ENCODE measurements at regions not wholly inside any gene's neighbourhood (a gene's known extent, or its start where the extent isn't known, plus 50 kb on each side); places are given as distances from the start of the nearest gene placed in this dataset.

DNA sequence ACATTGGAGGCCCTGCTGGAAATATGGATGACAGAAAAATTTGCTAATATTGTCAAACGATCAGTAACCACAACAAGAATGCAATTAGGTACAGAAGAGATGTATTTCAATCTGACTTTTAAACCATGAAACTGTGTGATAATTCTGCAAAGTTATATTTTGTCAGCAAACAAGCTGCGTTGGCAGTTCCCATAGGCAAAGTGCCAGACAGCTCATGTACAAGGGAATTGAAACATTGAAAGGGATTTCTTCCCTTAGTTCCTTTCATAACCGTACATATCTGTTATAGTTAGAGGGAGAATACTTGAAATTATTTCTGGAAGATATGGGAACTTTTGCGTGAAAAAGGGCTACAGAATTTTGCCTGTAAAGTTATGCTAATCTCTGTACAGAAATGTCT, 419.4 kb upstream of the PTGER4 start:
- no peak for DNase-seq (ENCODE audit: low read depth)
- H3K4me3 ChIP-seq (ENCODE audit: low read length): no peak overlapping the region
- TF ChIP-seq, protein P1, sequence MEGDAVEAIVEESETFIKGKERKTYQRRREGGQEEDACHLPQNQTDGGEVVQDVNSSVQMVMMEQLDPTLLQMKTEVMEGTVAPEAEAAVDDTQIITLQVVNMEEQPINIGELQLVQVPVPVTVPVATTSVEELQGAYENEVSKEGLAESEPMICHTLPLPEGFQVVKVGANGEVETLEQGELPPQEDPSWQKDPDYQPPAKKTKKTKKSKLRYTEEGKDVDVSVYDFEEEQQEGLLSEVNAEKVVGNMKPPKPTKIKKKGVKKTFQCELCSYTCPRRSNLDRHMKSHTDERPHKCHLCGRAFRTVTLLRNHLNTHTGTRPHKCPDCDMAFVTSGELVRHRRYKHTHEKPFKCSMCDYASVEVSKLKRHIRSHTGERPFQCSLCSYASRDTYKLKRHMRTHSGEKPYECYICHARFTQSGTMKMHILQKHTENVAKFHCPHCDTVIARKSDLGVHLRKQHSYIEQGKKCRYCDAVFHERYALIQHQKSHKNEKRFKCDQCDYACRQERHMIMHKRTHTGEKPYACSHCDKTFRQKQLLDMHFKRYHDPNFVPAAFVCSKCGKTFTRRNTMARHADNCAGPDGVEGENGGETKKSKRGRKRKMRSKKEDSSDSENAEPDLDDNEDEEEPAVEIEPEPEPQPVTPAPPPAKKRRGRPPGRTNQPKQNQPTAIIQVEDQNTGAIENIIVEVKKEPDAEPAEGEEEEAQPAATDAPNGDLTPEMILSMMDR (conservative IDR thresholded peaks at IDR 0.05; ENCODE audit: low read depth, low read length): no peak

DNA sequence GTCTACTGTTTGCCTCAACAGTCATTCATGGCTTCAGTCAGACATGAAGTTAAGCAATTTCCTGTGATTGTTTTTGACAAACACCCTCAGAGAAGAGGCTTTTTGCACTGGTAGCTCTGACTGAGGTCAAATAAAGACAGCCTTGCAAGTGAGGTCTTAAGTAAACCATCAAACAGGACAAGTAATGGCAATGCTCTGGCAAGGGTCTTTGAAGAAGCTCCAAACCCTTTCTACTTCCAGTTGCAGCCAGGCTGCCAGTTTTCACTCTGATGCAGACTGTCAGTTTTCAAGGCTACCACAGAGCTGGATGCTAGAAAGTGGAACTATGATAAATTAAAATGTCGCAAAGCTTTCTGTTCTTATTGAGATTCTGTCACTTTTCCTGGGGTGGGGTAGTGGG, 421.5 kb upstream of the PTGER4 start:
- no peak for DNase-seq (ENCODE audit: low read depth)
- H3K4me3 ChIP-seq (ENCODE audit: low read length): no peak overlapping the region
- TF ChIP-seq, protein P1 (conservative IDR thresholded peaks at IDR 0.05; ENCODE audit: low read depth, low read length): no peak

DNA sequence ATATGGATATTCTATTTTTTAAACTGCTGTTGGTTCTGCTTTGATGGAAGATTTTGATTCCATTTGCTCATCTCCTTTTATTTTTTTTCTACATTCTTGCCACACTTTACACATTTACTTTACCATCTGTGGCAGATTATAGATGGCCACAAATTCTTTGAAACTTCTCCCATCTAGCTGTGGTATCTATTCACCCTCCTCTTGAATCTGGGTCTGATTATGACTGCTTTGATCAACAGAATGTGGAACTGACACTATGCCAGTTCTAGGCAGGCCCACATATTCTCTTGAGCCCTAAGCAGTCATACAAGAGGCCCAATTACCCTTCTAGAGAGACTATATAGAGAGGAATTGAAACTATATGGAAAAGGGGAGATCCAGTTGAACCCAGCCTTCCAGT, 439.0 kb upstream of the PTGER4 start:
- no peak overlapping the region for H3K4me3 ChIP-seq (ENCODE audit: low read length)
- TF ChIP-seq, protein P1 (conservative IDR thresholded peaks at IDR 0.05; ENCODE audit: low read depth, low read length): no peak
- no peak for DNase-seq (ENCODE audit: low read depth)

DNA sequence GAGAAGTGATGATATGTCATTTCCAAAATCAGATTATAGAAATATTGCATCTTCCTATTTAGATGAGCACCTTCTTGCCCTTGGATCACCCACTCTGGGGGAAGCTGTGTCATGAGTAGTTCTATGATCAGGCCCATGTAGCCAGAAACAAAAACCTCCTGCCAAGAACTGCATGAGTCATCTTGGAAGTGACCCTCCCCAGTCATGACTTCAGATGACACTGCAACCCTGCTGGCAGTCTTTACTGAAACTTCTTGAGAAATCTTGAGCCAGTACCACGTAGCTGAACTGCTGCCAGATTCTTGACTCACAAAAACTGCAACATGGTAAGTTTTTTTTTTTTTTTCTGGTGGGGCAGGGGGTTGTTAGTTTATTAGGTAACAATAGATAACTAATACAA, 439.6 kb upstream of the PTGER4 start:
- DNase-seq (ENCODE audit: low read depth): no peak
- no peak overlapping the region for H3K4me3 ChIP-seq (ENCODE audit: low read length)
- TF ChIP-seq, protein P1 (conservative IDR thresholded peaks at IDR 0.05; ENCODE audit: low read depth, low read length): no peak

DNA sequence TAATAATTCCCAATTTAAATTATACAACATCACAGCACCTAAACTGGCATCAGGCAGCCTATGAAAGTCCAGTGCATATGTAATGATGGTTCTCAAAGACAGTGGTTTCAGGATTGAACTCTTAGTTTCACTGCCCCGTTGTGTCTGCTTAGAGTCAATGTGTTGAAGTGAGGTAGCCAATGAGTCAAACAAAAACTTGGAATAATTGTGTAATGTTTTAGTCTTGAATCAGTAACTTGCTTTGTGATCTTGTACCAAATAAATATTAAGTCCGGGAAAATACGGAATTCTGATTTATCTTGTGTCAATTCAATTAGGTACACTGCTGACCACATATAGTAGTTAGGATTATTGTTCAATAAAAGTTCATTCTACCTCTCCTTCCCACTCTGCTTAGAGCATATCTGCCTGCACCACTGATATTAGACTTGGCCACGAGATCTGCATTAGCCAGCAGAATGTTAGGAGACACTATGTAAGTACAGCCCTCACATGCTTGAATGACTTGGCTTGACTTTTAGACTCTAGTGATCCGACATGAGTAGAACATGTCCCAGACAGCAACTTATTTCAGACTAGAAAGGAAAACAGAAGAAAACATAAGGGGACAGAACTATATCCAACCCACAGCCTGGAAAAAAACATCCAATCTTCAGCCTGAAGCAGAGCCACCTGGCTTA, 441.5 kb upstream of the PTGER4 start:
- no peak for DNase-seq (ENCODE audit: low read depth)
- TF ChIP-seq, protein P1 (conservative IDR thresholded peaks at IDR 0.05; ENCODE audit: low read depth, low read length): no peak
- no peak overlapping the region for H3K4me3 ChIP-seq (ENCODE audit: low read length)

DNA sequence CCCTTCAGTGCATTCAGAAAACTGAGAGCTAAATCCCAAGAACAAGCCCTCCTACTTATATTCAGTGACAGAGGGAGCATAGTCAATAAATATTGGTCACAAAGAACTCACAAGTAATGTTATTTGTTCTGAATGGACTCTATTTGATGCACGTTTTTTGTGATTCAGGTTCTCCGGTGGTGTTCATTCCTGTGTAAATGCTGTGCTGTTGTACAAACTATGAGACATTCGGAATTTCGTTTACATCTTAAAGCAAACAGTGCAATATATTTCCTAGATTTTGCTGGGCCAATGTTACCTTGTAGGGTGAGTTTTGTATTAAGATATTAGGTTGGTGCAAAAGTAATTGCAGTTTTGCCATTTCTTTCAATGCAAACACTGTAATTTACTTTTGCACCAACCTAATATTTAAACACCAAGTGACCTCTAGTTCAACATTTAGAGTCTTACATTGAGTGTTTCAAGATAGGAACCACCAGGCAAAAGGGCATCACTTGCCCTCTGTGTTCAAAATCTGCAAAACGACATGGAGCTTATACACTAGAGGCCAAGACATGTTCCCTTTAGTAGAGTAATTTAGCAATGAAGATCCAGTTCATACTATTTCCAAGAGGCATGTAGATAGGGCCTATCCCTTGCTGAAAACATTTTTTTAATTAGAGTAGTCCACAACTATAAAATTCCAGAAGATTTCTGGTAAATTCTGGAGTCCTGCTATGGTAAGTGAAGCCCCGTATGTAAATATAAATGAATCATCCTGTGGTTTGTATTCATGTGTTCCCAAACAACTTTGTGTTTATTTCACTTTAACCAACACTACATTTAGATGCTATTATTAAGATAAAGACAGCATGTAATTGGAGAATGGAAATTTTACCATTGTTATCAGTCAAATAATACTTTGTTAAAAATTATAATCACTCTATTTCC, 444.0 kb upstream of the PTGER4 start:
- TF ChIP-seq, protein P1 (conservative IDR thresholded peaks at IDR 0.05; ENCODE audit: low read depth, low read length): no peak
- no peak overlapping the region for H3K4me3 ChIP-seq (ENCODE audit: low read length)
- DNase-seq (ENCODE audit: low read depth): no peak

Measured in retinal pigment epithelial cell (primary cell).